ENCODE measurements at regions not wholly inside any gene's neighbourhood (a gene's known extent, or its start where the extent isn't known, plus 50 kb on each side); places are given as distances from the start of the nearest gene placed in this dataset.

GRCh38 chr16:65519402-65519801 is 397.5 kb upstream of the CDH11 start:
- no peak for DNase-seq (ENCODE audit: low read depth in 2 of 3, low spot score in 2 of 3)

DNA sequence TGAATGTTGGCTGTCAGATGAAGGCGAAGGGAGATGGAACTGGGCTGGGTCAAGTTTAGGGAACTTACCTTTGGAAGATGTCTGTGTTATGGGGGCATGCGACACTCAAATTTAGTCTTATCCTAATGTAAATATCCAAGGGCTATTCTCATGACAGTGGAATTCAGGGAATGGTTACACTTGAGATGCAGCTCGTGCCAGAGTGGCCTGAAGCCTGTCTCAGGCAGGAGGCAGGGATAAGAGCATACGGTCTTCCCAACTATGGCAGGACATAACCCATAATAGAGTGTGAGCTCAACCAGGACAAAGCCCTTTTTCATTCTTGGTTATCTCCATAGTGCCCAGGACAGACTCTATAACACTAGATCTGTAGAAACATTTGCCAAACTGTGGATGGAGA is 393.3 kb upstream of the CDH11 start:
- no peak for DNase-seq (ENCODE audit: low read depth in 2 of 3, low spot score in 2 of 3)

DNA sequence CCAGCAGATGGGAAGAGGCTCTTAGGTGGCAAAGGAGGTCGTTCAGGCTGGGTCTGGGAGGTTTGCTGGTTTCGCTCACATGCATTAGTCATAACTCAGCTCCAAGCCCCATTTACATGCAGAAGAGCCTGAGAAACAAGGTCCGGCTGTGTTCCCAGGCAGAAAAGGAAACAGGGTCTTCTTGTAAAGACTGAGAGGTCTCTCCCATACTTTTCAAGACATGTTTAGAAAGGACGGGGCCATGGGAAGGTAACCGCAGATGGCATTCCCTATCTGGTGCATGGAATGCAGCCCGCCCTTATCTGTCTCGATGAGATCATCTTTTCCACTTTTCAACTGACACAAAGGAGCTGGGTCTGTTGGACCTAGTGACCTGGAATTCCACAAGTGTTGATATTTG is 389.0 kb upstream of the CDH11 start:
- no peak for DNase-seq (ENCODE audit: low read depth in 2 of 3, low spot score in 2 of 3)

- no peak for DNase-seq (ENCODE audit: low read depth in 2 of 3, low spot score in 2 of 3)
Measured at GRCh38 chr16:65510241-65510640, 388.4 kb upstream of the CDH11 start.

DNA sequence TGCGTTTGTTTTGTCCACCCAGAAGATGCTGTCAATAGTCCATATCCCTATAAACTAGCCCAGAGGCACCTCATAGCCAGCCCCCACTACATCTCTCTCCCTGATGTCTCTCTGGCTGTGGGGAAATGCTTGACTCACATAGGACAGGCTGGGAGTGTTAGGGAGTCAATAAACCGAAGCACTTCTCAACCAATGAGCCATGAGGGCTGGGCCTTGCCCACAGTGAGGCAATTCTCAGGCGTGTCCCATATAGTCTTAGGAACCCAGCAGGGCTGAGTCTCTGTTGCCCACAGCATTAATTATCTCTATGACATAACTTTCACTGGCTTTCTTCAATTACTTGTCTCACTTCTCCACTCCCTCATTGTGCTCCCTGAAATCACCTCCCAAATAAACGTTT is 387.3 kb upstream of the CDH11 start:
- no peak for DNase-seq (ENCODE audit: low read depth in 2 of 3, low spot score in 2 of 3)

DNA sequence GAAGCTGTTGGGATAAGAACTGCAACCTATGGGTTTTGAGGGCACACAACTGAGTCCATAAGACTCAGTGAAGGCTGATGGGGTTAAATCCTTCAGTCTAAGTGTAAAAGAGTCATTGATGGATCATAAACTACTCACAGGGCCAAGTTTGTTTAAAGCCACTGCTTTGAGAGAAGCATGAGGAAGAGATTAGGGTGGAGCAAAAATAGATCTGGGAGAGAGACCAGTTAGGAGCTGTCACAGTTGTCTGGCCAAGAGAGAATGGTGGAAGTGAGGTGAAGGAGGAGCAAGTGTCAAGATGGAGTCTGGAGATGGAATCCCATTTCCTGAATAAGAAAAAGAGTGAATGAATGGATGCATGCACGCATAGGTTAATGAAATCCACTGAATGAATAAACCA is 379.1 kb upstream of the CDH11 start:
- DNase-seq (ENCODE audit: low read depth in 2 of 3, low spot score in 2 of 3), result no peak

DNA sequence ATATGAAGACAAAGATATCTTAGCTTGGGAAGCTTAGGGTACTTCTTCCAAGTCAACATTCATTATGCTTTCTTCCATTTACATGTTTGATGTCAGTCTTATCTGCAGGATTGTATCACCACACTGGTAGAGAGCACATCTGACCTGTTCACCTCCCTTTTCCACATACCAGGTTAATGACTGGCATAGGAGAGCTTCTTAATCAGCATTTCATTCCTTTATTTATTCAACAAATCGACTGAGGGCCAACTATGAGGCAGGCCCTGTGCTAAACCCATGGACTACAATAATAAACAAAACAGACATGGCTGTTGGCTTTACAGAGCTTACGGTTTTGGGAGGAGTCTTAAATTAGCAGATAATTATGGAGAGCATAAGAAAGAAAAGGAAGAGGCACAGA is 378.1 kb upstream of the CDH11 start:
- no peak for DNase-seq (ENCODE audit: low read depth in 2 of 3, low spot score in 2 of 3)

- no peak for DNase-seq (ENCODE audit: low read depth in 2 of 3, low spot score in 2 of 3)
Measured at GRCh38 chr16:65499566-65499965, 377.7 kb upstream of the CDH11 start.

DNA sequence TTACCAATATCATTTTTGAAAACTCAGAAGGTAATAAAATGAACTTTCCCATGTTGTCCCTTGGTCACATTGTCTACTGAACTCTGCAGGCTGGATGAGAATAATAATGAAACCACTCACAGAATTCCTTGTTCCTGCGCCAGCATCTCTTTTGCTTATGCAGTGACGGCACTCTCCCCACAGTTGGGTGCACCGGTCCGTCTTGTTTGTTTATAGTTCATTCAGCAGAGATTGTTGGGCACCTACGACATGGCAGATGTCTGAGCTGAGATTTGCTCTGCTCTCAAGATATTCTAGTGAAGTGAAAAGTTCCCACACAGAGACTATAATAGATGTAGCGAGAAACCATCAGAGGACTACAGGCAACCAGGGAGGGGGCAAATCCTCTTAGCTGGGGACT is 375.7 kb upstream of the CDH11 start:
- DNase-seq (ENCODE audit: low read depth in 2 of 3, low spot score in 2 of 3), result no peak

DNA sequence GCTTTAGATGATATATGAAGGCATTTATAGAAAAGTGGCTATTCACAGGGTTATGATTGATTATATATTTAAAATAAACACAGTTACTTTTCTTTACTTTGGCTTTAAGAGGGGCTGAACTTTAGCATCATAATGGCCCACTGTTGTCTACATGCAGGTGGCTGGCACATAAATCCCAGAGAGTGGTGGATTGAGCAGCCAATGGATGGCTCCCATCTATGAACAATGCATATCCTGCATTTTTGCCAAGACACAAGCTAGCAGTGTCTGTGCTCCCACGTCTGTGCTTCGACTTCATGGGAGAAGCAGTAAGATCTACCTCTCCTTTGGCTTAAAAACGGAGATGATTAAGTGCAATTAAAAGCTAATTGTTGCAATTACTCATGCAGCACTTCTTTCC is 373.2 kb upstream of the CDH11 start:
- no peak for DNase-seq (ENCODE audit: low read depth in 2 of 3, low spot score in 2 of 3)

GRCh38 chr16:65494609-65495008 is 372.7 kb upstream of the CDH11 start:
- DNase-seq (ENCODE audit: low read depth in 2 of 3, low spot score in 2 of 3), result no peak

DNA sequence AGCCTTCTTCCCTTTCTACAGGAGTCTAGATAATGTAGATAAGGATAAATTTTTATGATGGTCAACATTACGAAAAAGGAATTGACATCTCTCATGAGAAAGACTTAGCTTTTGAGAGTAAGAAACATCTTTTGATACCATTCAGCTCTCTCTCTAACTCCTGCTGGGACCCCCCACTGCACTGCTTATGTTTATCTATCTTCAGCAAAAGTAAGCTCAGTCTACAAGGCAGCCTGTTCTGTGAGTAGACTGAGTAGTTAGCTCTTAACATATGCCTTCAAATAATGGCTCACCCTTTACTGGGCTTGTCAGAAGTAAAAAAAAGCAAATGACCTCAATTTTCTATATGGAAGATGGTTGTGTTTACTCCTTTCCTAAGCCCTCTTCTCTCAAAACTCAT is 372.2 kb upstream of the CDH11 start:
- no peak for DNase-seq (ENCODE audit: low read depth in 2 of 3, low spot score in 2 of 3)

- DNase-seq (ENCODE audit: low read depth in 2 of 3, low spot score in 2 of 3), result no peak
Measured at GRCh38 chr16:65490286-65490685, 368.4 kb upstream of the CDH11 start.

- no peak for DNase-seq (ENCODE audit: low read depth in 2 of 3, low spot score in 2 of 3)
Measured at GRCh38 chr16:65489531-65490023, 367.7 kb upstream of the CDH11 start.

DNA sequence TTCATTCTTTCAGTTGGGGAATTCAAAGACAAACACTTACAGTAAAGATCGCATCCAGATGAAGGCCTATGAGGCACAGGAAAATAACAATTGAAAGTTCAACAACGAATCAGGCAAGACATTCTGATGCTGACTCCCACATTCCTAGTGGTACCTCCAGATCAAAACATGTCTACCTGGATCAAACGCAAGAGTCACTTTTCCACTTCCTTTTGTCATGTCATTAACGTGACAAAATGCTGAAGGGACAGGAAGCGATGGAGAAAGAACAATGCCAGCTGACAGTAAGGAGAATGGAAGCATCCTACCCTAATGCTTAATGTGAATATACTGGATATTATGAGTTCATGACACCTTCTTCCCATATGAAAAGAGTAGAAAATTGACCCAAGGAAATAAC is 365.4 kb upstream of the CDH11 start:
- DNase-seq (ENCODE audit: low read depth in 2 of 3, low spot score in 2 of 3), result no peak

GRCh38 chr16:65481956-65482355 is 360.1 kb upstream of the CDH11 start:
- DNase-seq (ENCODE audit: low read depth in 2 of 3, low spot score in 2 of 3), result no peak

- DNase-seq (ENCODE audit: low read depth in 2 of 3, low spot score in 2 of 3), result no peak
Measured at GRCh38 chr16:65480281-65481091, 358.6 kb upstream of the CDH11 start.

GRCh38 chr16:65476448-65476955 is 354.6 kb upstream of the CDH11 start:
- DNase-seq (ENCODE audit: low read depth in 2 of 3, low spot score in 2 of 3), result no peak

- no peak for DNase-seq (ENCODE audit: low read depth in 2 of 3, low spot score in 2 of 3)
Measured at GRCh38 chr16:65473699-65474098, 351.8 kb upstream of the CDH11 start.

DNA sequence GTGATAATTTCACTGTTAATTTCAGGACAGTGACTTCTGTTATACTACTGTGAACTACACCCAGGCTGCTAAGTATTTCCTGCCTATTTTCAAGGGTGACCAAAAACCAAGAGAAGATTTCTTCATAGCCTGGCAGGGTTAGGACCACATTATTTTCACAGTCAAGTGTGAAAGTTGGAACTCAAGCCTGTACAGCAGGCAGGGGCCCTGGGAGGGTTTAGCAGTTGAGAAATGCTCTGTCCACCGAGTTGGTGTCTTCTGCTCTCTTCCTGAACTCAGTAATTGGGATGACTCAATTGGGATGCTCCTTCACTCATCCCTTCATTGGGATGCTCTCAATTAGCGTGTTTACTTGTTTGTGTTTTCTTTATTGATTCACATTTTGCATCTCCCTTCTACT is 347.3 kb upstream of the CDH11 start:
- DNase-seq (ENCODE audit: low read depth in 2 of 3, low spot score in 2 of 3), result no peak

DNA sequence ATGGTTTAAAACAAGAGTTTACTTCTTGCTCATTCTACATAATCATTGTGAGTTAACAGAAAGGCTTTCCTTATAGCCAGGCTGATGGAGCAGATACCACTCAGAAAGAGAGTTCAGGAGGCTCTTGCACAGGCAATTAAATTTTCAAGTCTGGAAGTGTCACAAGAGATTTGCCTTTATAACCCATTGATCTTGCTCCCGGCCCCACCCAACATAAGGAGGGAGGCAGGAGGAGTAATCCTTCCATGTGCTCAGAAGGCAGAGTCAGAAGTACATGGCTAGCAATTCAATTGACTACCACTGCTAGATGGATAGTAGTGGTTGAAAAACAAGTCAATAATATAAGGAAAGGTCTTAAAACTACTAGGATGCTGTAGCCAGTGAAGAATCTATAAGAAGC is 346.3 kb upstream of the CDH11 start:
- DNase-seq (ENCODE audit: low read depth in 2 of 3, low spot score in 2 of 3), result no peak

DNA sequence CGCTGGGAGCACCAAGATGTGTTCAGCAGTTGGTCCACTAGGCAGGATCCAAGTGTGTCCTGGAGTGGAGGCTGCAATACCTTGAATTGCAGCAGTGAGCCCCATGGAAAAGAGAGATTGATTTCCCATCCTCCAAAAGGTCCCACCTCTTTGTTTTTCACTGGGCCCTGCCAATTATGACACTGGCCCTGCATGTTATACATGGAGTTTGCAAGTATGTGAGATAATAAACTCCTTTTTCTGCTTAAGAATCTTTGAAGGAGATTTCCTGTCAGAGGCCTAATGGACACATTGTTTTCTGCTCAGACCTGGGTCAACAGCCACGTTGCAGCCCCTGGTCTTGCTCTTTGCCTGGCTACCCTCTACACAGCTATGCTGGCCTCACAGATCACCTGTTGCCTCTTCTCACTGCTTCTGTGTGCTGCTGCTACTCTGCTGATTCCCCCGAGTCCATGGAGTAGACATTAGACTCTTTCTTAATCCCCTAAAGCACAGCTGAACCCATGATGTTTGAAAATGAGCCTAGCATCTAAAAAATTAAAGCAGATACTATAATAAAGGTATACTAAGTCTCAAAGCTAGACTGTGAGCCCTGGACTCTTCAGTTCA is 341.9 kb upstream of the CDH11 start:
- no peak for DNase-seq (ENCODE audit: low read depth in 2 of 3, low spot score in 2 of 3)

Measured in hematopoietic multipotent progenitor cell (in vitro differentiated cells).